WTC11 (cell line): ENCODE measurements at regions not wholly inside any gene's neighbourhood (a gene's known extent, or its start where the extent isn't known, plus 50 kb on each side); places are given as distances from the start of the nearest gene placed in this dataset.

Experiments used
- FOXP4 ChIP-seq: sonication (generic); formaldehyde crosslinking; IDR thresholded peaks from 2 replicates; pipeline ENCODE4 v1.8.0; 2022; ENCODE audit warnings: mild to moderate bottlenecking, missing genetic modification reagents
- MYBL2 ChIP-seq: sonication (generic); formaldehyde crosslinking; IDR thresholded peaks from 2 replicates; pipeline ENCODE4 v1.8.1; 2023; ENCODE audit warnings: mild to moderate bottlenecking, moderate library complexity, missing genetic modification reagents
- NFE2L1 ChIP-seq: sonication (generic); formaldehyde crosslinking; IDR thresholded peaks from 2 replicates; pipeline ENCODE4 v1.8.1; 2023; ENCODE audit warnings: missing genetic modification reagents
- SMAD4 ChIP-seq: sonication (generic); formaldehyde crosslinking; IDR thresholded peaks from 2 replicates; pipeline ENCODE4 v1.8.0; 2022; ENCODE audit warnings: mild to moderate bottlenecking, missing genetic modification reagents
- SP1 ChIP-seq: sonication (generic); formaldehyde crosslinking; conservative IDR thresholded peaks from 2 replicates; pipeline ENCODE4 v1.8.1; 2022; ENCODE audit warnings: missing genetic modification reagents
- TCF7 ChIP-seq: sonication (generic); formaldehyde crosslinking; IDR thresholded peaks from 2 replicates; pipeline ENCODE4 v1.8.0; 2022; ENCODE audit warnings: mild to moderate bottlenecking, low read depth, missing genetic modification reagents, moderate library complexity
- USF2 ChIP-seq: sonication (generic); formaldehyde crosslinking; IDR thresholded peaks from 2 replicates; pipeline ENCODE4 v1.8.1; 2023; ENCODE audit warnings: mild to moderate bottlenecking, missing genetic modification reagents, moderate library complexity
- TF ChIP-seq, protein P1 (sequence below): sonication (generic); formaldehyde crosslinking; IDR thresholded peaks from 2 replicates; pipeline ENCODE4 v1.8.1; 2022; ENCODE audit warnings: mild to moderate bottlenecking, missing genetic modification reagents, moderate library complexity, borderline replicate concordance
- TF ChIP-seq, protein P2 (sequence below): fragments of 200-600 bp; IDR thresholded peaks from 2 replicates; pipeline ENCODE4 v1.8.0; 2022; ENCODE audit warnings: antibody characterized with exemption

GRCh38 chr3:117519776-117520175 lies 810.2 kb downstream of the TUSC7 start:
- no peak for TF ChIP-seq TCF7 (CRISPR knock-in tag)
- TF ChIP-seq, protein P1, sequence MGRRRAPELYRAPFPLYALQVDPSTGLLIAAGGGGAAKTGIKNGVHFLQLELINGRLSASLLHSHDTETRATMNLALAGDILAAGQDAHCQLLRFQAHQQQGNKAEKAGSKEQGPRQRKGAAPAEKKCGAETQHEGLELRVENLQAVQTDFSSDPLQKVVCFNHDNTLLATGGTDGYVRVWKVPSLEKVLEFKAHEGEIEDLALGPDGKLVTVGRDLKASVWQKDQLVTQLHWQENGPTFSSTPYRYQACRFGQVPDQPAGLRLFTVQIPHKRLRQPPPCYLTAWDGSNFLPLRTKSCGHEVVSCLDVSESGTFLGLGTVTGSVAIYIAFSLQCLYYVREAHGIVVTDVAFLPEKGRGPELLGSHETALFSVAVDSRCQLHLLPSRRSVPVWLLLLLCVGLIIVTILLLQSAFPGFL (CRISPR knock-in tag), result no peak
- TF ChIP-seq USF2, result no peak
- no peak for TF ChIP-seq FOXP4 (CRISPR knock-in tag)
- TF ChIP-seq, protein P2, sequence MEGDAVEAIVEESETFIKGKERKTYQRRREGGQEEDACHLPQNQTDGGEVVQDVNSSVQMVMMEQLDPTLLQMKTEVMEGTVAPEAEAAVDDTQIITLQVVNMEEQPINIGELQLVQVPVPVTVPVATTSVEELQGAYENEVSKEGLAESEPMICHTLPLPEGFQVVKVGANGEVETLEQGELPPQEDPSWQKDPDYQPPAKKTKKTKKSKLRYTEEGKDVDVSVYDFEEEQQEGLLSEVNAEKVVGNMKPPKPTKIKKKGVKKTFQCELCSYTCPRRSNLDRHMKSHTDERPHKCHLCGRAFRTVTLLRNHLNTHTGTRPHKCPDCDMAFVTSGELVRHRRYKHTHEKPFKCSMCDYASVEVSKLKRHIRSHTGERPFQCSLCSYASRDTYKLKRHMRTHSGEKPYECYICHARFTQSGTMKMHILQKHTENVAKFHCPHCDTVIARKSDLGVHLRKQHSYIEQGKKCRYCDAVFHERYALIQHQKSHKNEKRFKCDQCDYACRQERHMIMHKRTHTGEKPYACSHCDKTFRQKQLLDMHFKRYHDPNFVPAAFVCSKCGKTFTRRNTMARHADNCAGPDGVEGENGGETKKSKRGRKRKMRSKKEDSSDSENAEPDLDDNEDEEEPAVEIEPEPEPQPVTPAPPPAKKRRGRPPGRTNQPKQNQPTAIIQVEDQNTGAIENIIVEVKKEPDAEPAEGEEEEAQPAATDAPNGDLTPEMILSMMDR, result no peak
- TF ChIP-seq SP1 (CRISPR knock-in tag), result no peak
- no peak for TF ChIP-seq MYBL2 (CRISPR knock-in tag)
- TF ChIP-seq SMAD4 (CRISPR knock-in tag), result no peak
- TF ChIP-seq NFE2L1 (CRISPR knock-in tag), result no peak
